ENCODE measurements at regions not wholly inside any gene's neighbourhood (a gene's known extent, or its start where the extent isn't known, plus 50 kb on each side); places are given as distances from the start of the nearest gene placed in this dataset.

GRCh38 chr6:152858141-152858540, 107.5 kb downstream of the VIP start:
- no peak for TF ChIP-seq CTCF (IDR thresholded peaks at IDR 0.05; ENCODE audit: low read length)
- no peak for TF ChIP-seq EZH2 (IDR thresholded peaks at IDR 0.05; ENCODE audit: borderline replicate concordance, low read length)
